IMR-90 (cell line): ENCODE measurements at regions not wholly inside any gene's neighbourhood (a gene's known extent, or its start where the extent isn't known, plus 50 kb on each side); places are given as distances from the start of the nearest gene placed in this dataset.

Experiments
- ATAC-seq: fragments of 200-7000 bp; cut with Tn5 transposase; 2 replicates; pipeline ENCODE4 v1.9.1; 2020; ENCODE audit warnings: low read depth, mild to moderate bottlenecking, moderate library complexity
- BruUV-seq: library from RNA; stranded (reverse); fragments of 400-500 nt; replicated peaks from 2 replicates; lab custom pipeline; 2021; lab: Mats Ljungman, UMichigan
- CTCF ChIA-PET: fragments of 300-600 bp; formaldehyde crosslinking; extraction: SDS; loops from one replicate; lab custom pipeline; 2021; ENCODE audit warnings: antibody characterized with exemption; lab: Yijun Ruan, JAX
- POLR2A ChIA-PET: fragments of 300-600 bp; sonication (Branson Sonifier 250); formaldehyde crosslinking; loops from one replicate; lab custom pipeline; 2022; ENCODE audit warnings: antibody characterized with exemption; ENCODE audit not compliant: unreplicated experiment; lab: Charles Lee
- DNase-seq: peaks from one replicate; pipeline ENCODE4 v3.0.0; 2013
- H2AFZ ChIP-seq: replicated peaks from 2 replicates; pipeline ENCODE3; 2013; ENCODE audit warnings: low read length, mild to moderate bottlenecking; ENCODE audit not compliant: poor library complexity
- H2AK5ac ChIP-seq: 2 replicates; pipeline ENCODE4 v1.6.1; 2013; ENCODE audit warnings: low read depth, low read length, inconsistent platforms
- H2AK9ac ChIP-seq: replicated peaks from 2 replicates; pipeline ENCODE3; 2013; ENCODE audit warnings: mild to moderate bottlenecking, low read depth, low read length, moderate library complexity; ENCODE audit not compliant: poor library complexity
- H2BK120ac ChIP-seq: 2 replicates; pipeline ENCODE4 v1.6.1; 2013; ENCODE audit warnings: low read depth, low read length, inconsistent platforms
- H2BK15ac ChIP-seq: 3 replicates; pipeline ENCODE4 v1.6.1; 2013; ENCODE audit warnings: low read depth, low read length, inconsistent platforms
- H2BK20ac ChIP-seq: 2 replicates; pipeline ENCODE4 v1.6.1; 2013; ENCODE audit warnings: low read depth, mild to moderate bottlenecking, inconsistent platforms, low read length, moderate library complexity
- H2BK5ac ChIP-seq: 2 replicates; pipeline ENCODE4 v1.6.1; 2013; ENCODE audit warnings: mild to moderate bottlenecking, low read depth, low read length, inconsistent platforms; ENCODE audit not compliant: poor library complexity, severe bottlenecking
- H3K14ac ChIP-seq: replicated peaks from 2 replicates; pipeline ENCODE4 v1.6.1; 2013; ENCODE audit warnings: low read depth, low read length, inconsistent platforms
- H3K18ac ChIP-seq: 2 replicates; pipeline ENCODE4 v1.6.1; 2013; ENCODE audit warnings: low read depth, low read length, control low read depth
- H3K23ac ChIP-seq: 2 replicates; pipeline ENCODE4 v1.6.1; 2013; ENCODE audit warnings: low read depth, low read length, inconsistent platforms
- H3K27ac ChIP-seq: 2 replicates; pipeline ENCODE4 v1.5.1; 2013; ENCODE audit warnings: mild to moderate bottlenecking, control low read depth, low read length; ENCODE audit not compliant: insufficient read depth
- H3K27me3 ChIP-seq: 2 replicates; pipeline ENCODE4 v1.6.1; 2013; ENCODE audit warnings: low read length; ENCODE audit not compliant: control insufficient read depth, insufficient read depth
- H3K36me3 ChIP-seq: 2 replicates; pipeline ENCODE4 v1.6.1; 2013; ENCODE audit warnings: low read length, mixed read lengths; ENCODE audit not compliant: control insufficient read depth, insufficient read depth
- H3K4ac ChIP-seq: 2 replicates; pipeline ENCODE4 v1.6.1; 2013; ENCODE audit warnings: low read depth, low read length, inconsistent platforms
- H3K4me1 ChIP-seq: 2 replicates; pipeline ENCODE4 v1.6.1; 2013; ENCODE audit warnings: low read length, mixed read lengths; ENCODE audit not compliant: control insufficient read depth, insufficient read depth
- H3K4me2 ChIP-seq: 2 replicates; pipeline ENCODE4 v1.6.1; 2013; ENCODE audit warnings: low read depth, mild to moderate bottlenecking, control low read depth, low read length, moderate library complexity
- H3K4me3 ChIP-seq: 2 replicates; pipeline ENCODE4 v1.5.1; 2013; ENCODE audit warnings: low read depth, mild to moderate bottlenecking, control low read depth, low read length, moderate library complexity; ENCODE audit not compliant: insufficient read depth
- H3K56ac ChIP-seq: 2 replicates; pipeline ENCODE4 v1.6.1; 2013; ENCODE audit warnings: low read length, inconsistent platforms; ENCODE audit not compliant: insufficient read depth; ENCODE audit errors: extremely low read depth
- H3K79me1 ChIP-seq, 2 experiments: 2 replicates each; pipeline ENCODE4 v1.6.1; 2013; ENCODE audit warnings: low read length in 2 of 2, inconsistent platforms in 1 of 2, low read depth in 1 of 2
- H3K9ac ChIP-seq: 2 replicates; pipeline ENCODE4 v1.6.1; 2013; ENCODE audit warnings: low read depth, low read length, control low read depth
- H3K9me1 ChIP-seq: 2 replicates; pipeline ENCODE4 v1.6.1; 2013; ENCODE audit warnings: low read length, inconsistent platforms; ENCODE audit not compliant: insufficient read depth
- H3K9me3 ChIP-seq: 2 replicates; pipeline ENCODE4 v1.6.1; 2013; ENCODE audit warnings: low read length; ENCODE audit not compliant: control insufficient read depth, insufficient read depth
- H4K20me1 ChIP-seq: 2 replicates; pipeline ENCODE4 v1.6.1; 2013; ENCODE audit warnings: low read length, inconsistent platforms; ENCODE audit not compliant: insufficient read depth
- H4K5ac ChIP-seq: 2 replicates; pipeline ENCODE4 v1.6.1; 2013; ENCODE audit warnings: mild to moderate bottlenecking, low read depth, low read length, control low read depth
- H4K8ac ChIP-seq, 2 experiments: 2 replicates each; pipeline ENCODE4 v1.6.1; 2013; ENCODE audit warnings: low read depth in 2 of 2, low read length in 2 of 2, control low read depth in 1 of 2, inconsistent platforms in 1 of 2
- H4K91ac ChIP-seq: 2 replicates; pipeline ENCODE4 v1.6.1; 2013; ENCODE audit warnings: low read depth, low read length, inconsistent platforms; ENCODE audit not compliant: insufficient read depth
- BHLHE40 ChIP-seq: fragments of 150-350 bp; IDR thresholded peaks from 2 replicates; pipeline ENCODE4 v1.6.1; 2016; ENCODE audit warnings: mild to moderate bottlenecking, low read depth, low read length
- CEBPB ChIP-seq: IDR thresholded peaks from 2 replicates; pipeline ENCODE4 v1.6.1; 2012; ENCODE audit warnings: low read depth, low read length, improper control_type of control experiment
- CHD1 ChIP-seq: IDR thresholded peaks from 2 replicates; pipeline ENCODE4 v1.6.1; 2012; ENCODE audit warnings: low read depth, low read length, improper control_type of control experiment
- CTCF ChIP-seq: conservative IDR thresholded peaks from 2 replicates; pipeline ENCODE4 v1.5.1; 2012; ENCODE audit warnings: mild to moderate bottlenecking, low read depth, low read length, improper control_type of control experiment
- ELK1 ChIP-seq: fragments of 150-350 bp; IDR thresholded peaks from 2 replicates; pipeline ENCODE4 v1.6.1; 2016; ENCODE audit warnings: low read depth, mild to moderate bottlenecking, low read length, moderate library complexity, borderline replicate concordance
- FOS ChIP-seq: fragments of 150-350 bp; IDR thresholded peaks from 2 replicates; pipeline ENCODE4 v1.6.1; 2016; ENCODE audit warnings: low read depth, low read length
- MAFK ChIP-seq: IDR thresholded peaks from 2 replicates; pipeline ENCODE4 v1.6.1; 2012; ENCODE audit warnings: low read depth, low read length, improper control_type of control experiment
- MAZ ChIP-seq: IDR thresholded peaks from 2 replicates; pipeline ENCODE4 v1.6.1; 2012; ENCODE audit warnings: low read depth, mild to moderate bottlenecking, low read length, improper control_type of control experiment, moderate library complexity, borderline replicate concordance
- MXI1 ChIP-seq: IDR thresholded peaks from 2 replicates; pipeline ENCODE4 v1.6.1; 2012; ENCODE audit warnings: low read depth, mild to moderate bottlenecking, low read length, moderate library complexity, borderline replicate concordance
- NFE2L2 ChIP-seq: fragments of 150-350 bp; IDR thresholded peaks from 2 replicates; pipeline ENCODE4 v1.6.1; 2016; ENCODE audit warnings: low read depth, mild to moderate bottlenecking, low read length
- POLR2A ChIP-seq: IDR thresholded peaks from 2 replicates; pipeline ENCODE4 v1.6.1; 2012; ENCODE audit warnings: mild to moderate bottlenecking, low read depth, low read length
- RAD21 ChIP-seq: IDR thresholded peaks from 2 replicates; pipeline ENCODE4 v1.6.1; 2012; ENCODE audit warnings: low read length, improper control_type of control experiment
- RCOR1 ChIP-seq: IDR thresholded peaks from 2 replicates; pipeline ENCODE4 v1.6.1; 2012; ENCODE audit warnings: mild to moderate bottlenecking, low read length, improper control_type of control experiment; ENCODE audit not compliant: insufficient replicate concordance
- RFX5 ChIP-seq: IDR thresholded peaks from 2 replicates; pipeline ENCODE4 v1.8.0; 2012; ENCODE audit warnings: low read depth, mild to moderate bottlenecking, low read length, moderate library complexity
- SMC3 ChIP-seq: fragments of 150-350 bp; IDR thresholded peaks from 2 replicates; pipeline ENCODE4 v1.6.1; 2016; ENCODE audit warnings: low read depth, mild to moderate bottlenecking, antibody characterized with exemption, low read length, moderate library complexity
- USF2 ChIP-seq: fragments of 150-350 bp; IDR thresholded peaks from 2 replicates; pipeline ENCODE4 v1.6.1; 2017; ENCODE audit warnings: mild to moderate bottlenecking, antibody characterized with exemption, low read length, low read depth
- WGBS, 2 experiments: methylation state at CpG; one replicate each; pipeline versions ENCODE4 v1.1.5 to v1.1.7; 2013; ENCODE audit warnings: missing lambda C conversion rate in 2 of 2; ENCODE audit not compliant: insufficient read length in 1 of 2; ENCODE audit errors: extremely low coverage in 2 of 2; 5-methylcytosine and 5-hydroxymethylcytosine counted together
- dilution Hi-C: fragments of 300-500 bp; cut with HindIII; formaldehyde crosslinking; loops from one replicate; pipeline ENCODE4 v1.14.3; 2018; ENCODE audit warnings: low sequenced_read_pairs; ENCODE audit not compliant: unreplicated experiment
- in situ Hi-C: fragments of 300-500 bp; cut with MboI; formaldehyde crosslinking; loops from 3 replicates; pipeline ENCODE4 v1.14.3; 2019; ENCODE audit warnings: low sequenced_read_pairs, inconsistent platforms, mixed read lengths
- intact Hi-C: fragments of 100-400 bp; cut with micrococcal nuclease; formaldehyde crosslinking; loops from 2 replicates; pipeline ENCODE4 v1.10.0; 2022

- Histone ChIP-seq H3K79me1 (no peaks in the 10 kb centered on the region), H3K27me3 (no peaks in the 10 kb centered on the region), H4K8ac (no peak overlapping the region), H3K56ac (no peak overlapping the region), H3K23ac (no peak overlapping the region), H3K9me3 (no peaks in the 10 kb centered on the region), H2BK20ac (no peak overlapping the region), H2BK15ac (no peak overlapping the region), H2BK5ac (no peak overlapping the region), H3K4me3 (no peak overlapping the region), H3K36me3 (no peaks in the 10 kb centered on the region), H3K18ac (no peak overlapping the region), H3K9ac (no peak overlapping the region), H2BK120ac (no peak overlapping the region), H3K4ac (no peak overlapping the region), H4K20me1 (no peaks in the 10 kb centered on the region), H3K14ac (no peak overlapping the region), H3K4me2 (no peak overlapping the region), H2AK5ac (no peak overlapping the region), H3K4me1 (no peaks in the 10 kb centered on the region), H4K91ac (no peak overlapping the region), H2AK9ac (no peak overlapping the region), H3K9me1 (no peaks in the 10 kb centered on the region), H4K5ac (no peak overlapping the region), H2AFZ (no peak overlapping the region), H3K27ac (no peak overlapping the region)
- WGBS, 2 experiments, result no CpG with 5 or more reads among the region's 1 CpG
- BruUV-seq, result no TSS peak
- CTCF ChIA-PET, result no interaction called here
- POLR2A ChIA-PET, result no interaction called here
- TF ChIP-seq RAD21, result no peak
- no peak for TF ChIP-seq CHD1
- no peak for TF ChIP-seq BHLHE40
- no peak for TF ChIP-seq MAFK
- TF ChIP-seq MAZ, result no peak
- TF ChIP-seq POLR2A, result no peak
- TF ChIP-seq USF2, result no peak
- no peak for TF ChIP-seq ELK1
- no peak for TF ChIP-seq MXI1
- TF ChIP-seq SMC3, result no peak
- TF ChIP-seq NFE2L2, result no peak
- TF ChIP-seq RCOR1, result no peak
- no peak for TF ChIP-seq FOS
- no peak for TF ChIP-seq RFX5
- no peak for TF ChIP-seq CEBPB
- no peak for TF ChIP-seq CTCF
- intact Hi-C loops, result loop anchor here (1.0 kb wide), 1 partner anchor 53 kb away; no protein-coding TSS in a partner anchor
- DNase-seq (no peak), ATAC-seq (no peak)
- in situ Hi-C loops, result no loop called here
- dilution Hi-C loops, result no loop called here
Measured at GRCh38 chr2:138333677-138334076, 167.9 kb upstream of the SPOPL start.
